KMS-11 (cell line): ENCODE measurements at regions not wholly inside any gene's neighbourhood (a gene's known extent, or its start where the extent isn't known, plus 50 kb on each side); places are given as distances from the start of the nearest gene placed in this dataset.
"Not testable (repeated sequence)": the region's sequence is repeated elsewhere in the genome, so short reads cannot be mapped to it uniquely, and the experiment has no call there.

ENCODE experiments used
- H2AFZ ChIP-seq: fragments of 200-600 bp; sonication (generic); 2 replicates; pipeline ENCODE4 v1.6.1; 2016; ENCODE audit warnings: antibody characterized with exemption, mixed run types, low read depth
- H3K27ac ChIP-seq: fragments of 200-600 bp; sonication (generic); 2 replicates; pipeline ENCODE4 v1.6.1; 2016; ENCODE audit warnings: mild to moderate bottlenecking, mixed run types
- H3K27me3 ChIP-seq: fragments of 200-600 bp; sonication (generic); 2 replicates; pipeline ENCODE4 v1.6.1; 2017; ENCODE audit warnings: mild to moderate bottlenecking, low read depth, mixed run types, moderate library complexity; ENCODE audit not compliant: insufficient read depth
- H3K36me3 ChIP-seq: fragments of 200-600 bp; sonication (generic); 2 replicates; pipeline ENCODE4 v1.6.1; 2017; ENCODE audit warnings: mild to moderate bottlenecking, mixed run types; ENCODE audit not compliant: insufficient read depth
- H3K4me1 ChIP-seq: fragments of 200-600 bp; sonication (generic); 2 replicates; pipeline ENCODE4 v1.6.1; 2016; ENCODE audit warnings: mild to moderate bottlenecking, low read depth, mixed run types; ENCODE audit not compliant: poor library complexity, severe bottlenecking
- H3K4me2 ChIP-seq: fragments of 200-600 bp; sonication (generic); 2 replicates; pipeline ENCODE4 v1.7.0; 2016; ENCODE audit warnings: mild to moderate bottlenecking, mixed run types
- H3K4me3 ChIP-seq: fragments of 200-600 bp; sonication (generic); IDR thresholded peaks from 2 replicates; pipeline ENCODE4 v1.6.1; 2017; ENCODE audit warnings: low read depth, low read length, mixed read lengths; ENCODE audit not compliant: insufficient read depth
- H3K79me2 ChIP-seq: fragments of 200-600 bp; sonication (generic); 2 replicates; pipeline ENCODE4 v1.6.1; 2016; ENCODE audit warnings: low read depth, mixed run types; ENCODE audit not compliant: insufficient read depth
- H3K9ac ChIP-seq: fragments of 200-600 bp; sonication (generic); 2 replicates; pipeline ENCODE4 v1.6.1; 2016; ENCODE audit warnings: mild to moderate bottlenecking, mixed run types
- H4K20me1 ChIP-seq: fragments of 200-600 bp; sonication (generic); 2 replicates; pipeline ENCODE4 v1.6.1; 2016; ENCODE audit warnings: mild to moderate bottlenecking, mixed run types; ENCODE audit not compliant: insufficient read depth
- CTCF ChIP-seq: fragments of 200-600 bp; sonication (generic); conservative IDR thresholded peaks from 2 replicates; pipeline ENCODE4 v1.6.1; 2017; ENCODE audit warnings: low read depth, mild to moderate bottlenecking, antibody characterized with exemption, low read length, moderate library complexity, mixed read lengths

- H3K27ac ChIP-seq, result no peak overlapping the region
- no peak overlapping the region for H3K9ac ChIP-seq
- no peak overlapping the region for H3K4me2 ChIP-seq
- H3K36me3 ChIP-seq, result no peaks in the 10 kb centered on the region
- no peak overlapping the region for H3K4me3 ChIP-seq
- no peaks in the 10 kb centered on the region for H3K79me2 ChIP-seq
- H2AFZ ChIP-seq, result no peak overlapping the region
- no peaks in the 10 kb centered on the region for H3K27me3 ChIP-seq
- no peak for TF ChIP-seq CTCF
- no peaks in the 10 kb centered on the region for H3K4me1 ChIP-seq
- H4K20me1 ChIP-seq, result no peaks in the 10 kb centered on the region
These were observed 106.8 kb downstream of the LMO4 start for GRCh38 chr1:87435484-87435883.

GRCh38 chr1:87436115-87436514, 107.4 kb downstream of the LMO4 start:
- H3K27me3 ChIP-seq, H3K27ac ChIP-seq, H3K79me2 ChIP-seq, H3K4me3 ChIP-seq, H3K36me3 ChIP-seq, H4K20me1 ChIP-seq, H3K4me1 ChIP-seq, H2AFZ ChIP-seq, H3K4me2 ChIP-seq, H3K9ac ChIP-seq: not testable (repeated sequence)

- Histone ChIP-seq H3K4me1 (no peaks in the 10 kb centered on the region), H3K79me2 (no peaks in the 10 kb centered on the region), H3K36me3 (no peaks in the 10 kb centered on the region), H3K9ac (no peak overlapping the region), H3K27me3 (no peaks in the 10 kb centered on the region), H3K27ac (no peak overlapping the region), H4K20me1 (no peaks in the 10 kb centered on the region), H3K4me2 (no peak overlapping the region), H3K4me3 (no peak overlapping the region), H2AFZ (no peak overlapping the region)
- no peak for TF ChIP-seq CTCF
These were observed 107.9 kb downstream of the LMO4 start for GRCh38 chr1:87436534-87436933.

GRCh38 chr1:87437663-87438295, 109.1 kb downstream of the LMO4 start:
- no peak overlapping the region for H3K4me2 ChIP-seq
- H3K9ac ChIP-seq, result no peak overlapping the region
- H3K4me3 ChIP-seq, result no peak overlapping the region
- no peak overlapping the region for H2AFZ ChIP-seq
- H3K4me1 ChIP-seq, result no peaks in the 10 kb centered on the region
- no peaks in the 10 kb centered on the region for H3K36me3 ChIP-seq
- H3K27me3 ChIP-seq, result no peaks in the 10 kb centered on the region
- TF ChIP-seq CTCF, result no peak
- H4K20me1 ChIP-seq, result no peaks in the 10 kb centered on the region
- no peaks in the 10 kb centered on the region for H3K79me2 ChIP-seq
- no peak overlapping the region for H3K27ac ChIP-seq

GRCh38 chr1:87439821-87440220, 111.1 kb downstream of the LMO4 start:
- Histone ChIP-seq H3K9ac (no peak overlapping the region), H2AFZ (no peak overlapping the region), H3K27me3 (no peaks in the 10 kb centered on the region), H3K36me3 (no peaks in the 10 kb centered on the region), H4K20me1 (no peaks in the 10 kb centered on the region), H3K79me2 (no peaks in the 10 kb centered on the region), H3K4me1 (no peaks in the 10 kb centered on the region), H3K27ac (no peak overlapping the region), H3K4me3 (no peak overlapping the region), H3K4me2 (no peak overlapping the region)
- TF ChIP-seq CTCF, result no peak
